ENCODE measurements at regions not wholly inside any gene's neighbourhood (a gene's known extent, or its start where the extent isn't known, plus 50 kb on each side); places are given as distances from the start of the nearest gene placed in this dataset.

DNA sequence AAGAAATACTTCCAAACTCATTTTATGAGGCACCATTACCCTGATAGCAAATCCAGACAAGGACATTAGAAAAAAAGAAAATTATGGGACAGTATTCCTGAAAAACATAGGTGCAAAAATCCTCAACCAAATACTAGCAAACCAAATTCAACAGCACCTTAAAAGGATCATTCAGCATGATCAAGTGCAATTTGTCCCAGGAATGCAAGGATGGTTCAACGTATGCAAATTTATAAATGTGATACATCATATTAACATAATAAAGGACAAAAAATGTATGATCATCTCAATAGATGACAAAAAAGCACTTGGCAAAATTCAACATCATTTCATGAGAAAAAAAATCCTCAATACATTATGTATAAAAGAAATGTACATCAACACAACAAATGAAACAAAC, 162.9 kb downstream of the DUSP6 start:
- peaks cover 0 to 36% (median 18%) of the 10 kb centered on the region in 12 donors for H3K9me3 ChIP-seq
- no peak overlapping the region for H3K4me3 ChIP-seq
- H3K27ac ChIP-seq, result no peak overlapping the region
- no peaks in the 10 kb centered on the region for H3K36me3 ChIP-seq
- no peaks in the 10 kb centered on the region for H3K27me3 ChIP-seq
- no peak for ATAC-seq
- WGBS, 4 donors, result 95 to 96% (median 96%) methylated on average over 1 of the region's 1 CpG
- H3K4me1 ChIP-seq, result peaks cover 0 to 1% (median 0%) of the 10 kb centered on the region in 12 donors
- intact Hi-C loops (cut with DNase I), result loop anchor here in 1 of 10 donors (10.0 kb wide), 1 partner anchor 85 kb away; no protein-coding TSS in a partner anchor
- no peak for DNase-seq
- TF ChIP-seq, protein P1, sequence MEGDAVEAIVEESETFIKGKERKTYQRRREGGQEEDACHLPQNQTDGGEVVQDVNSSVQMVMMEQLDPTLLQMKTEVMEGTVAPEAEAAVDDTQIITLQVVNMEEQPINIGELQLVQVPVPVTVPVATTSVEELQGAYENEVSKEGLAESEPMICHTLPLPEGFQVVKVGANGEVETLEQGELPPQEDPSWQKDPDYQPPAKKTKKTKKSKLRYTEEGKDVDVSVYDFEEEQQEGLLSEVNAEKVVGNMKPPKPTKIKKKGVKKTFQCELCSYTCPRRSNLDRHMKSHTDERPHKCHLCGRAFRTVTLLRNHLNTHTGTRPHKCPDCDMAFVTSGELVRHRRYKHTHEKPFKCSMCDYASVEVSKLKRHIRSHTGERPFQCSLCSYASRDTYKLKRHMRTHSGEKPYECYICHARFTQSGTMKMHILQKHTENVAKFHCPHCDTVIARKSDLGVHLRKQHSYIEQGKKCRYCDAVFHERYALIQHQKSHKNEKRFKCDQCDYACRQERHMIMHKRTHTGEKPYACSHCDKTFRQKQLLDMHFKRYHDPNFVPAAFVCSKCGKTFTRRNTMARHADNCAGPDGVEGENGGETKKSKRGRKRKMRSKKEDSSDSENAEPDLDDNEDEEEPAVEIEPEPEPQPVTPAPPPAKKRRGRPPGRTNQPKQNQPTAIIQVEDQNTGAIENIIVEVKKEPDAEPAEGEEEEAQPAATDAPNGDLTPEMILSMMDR (IDR thresholded peaks at IDR 0.05), result no peak
- TF ChIP-seq POLR2A (IDR thresholded peaks at IDR 0.05), result no peak

DNA sequence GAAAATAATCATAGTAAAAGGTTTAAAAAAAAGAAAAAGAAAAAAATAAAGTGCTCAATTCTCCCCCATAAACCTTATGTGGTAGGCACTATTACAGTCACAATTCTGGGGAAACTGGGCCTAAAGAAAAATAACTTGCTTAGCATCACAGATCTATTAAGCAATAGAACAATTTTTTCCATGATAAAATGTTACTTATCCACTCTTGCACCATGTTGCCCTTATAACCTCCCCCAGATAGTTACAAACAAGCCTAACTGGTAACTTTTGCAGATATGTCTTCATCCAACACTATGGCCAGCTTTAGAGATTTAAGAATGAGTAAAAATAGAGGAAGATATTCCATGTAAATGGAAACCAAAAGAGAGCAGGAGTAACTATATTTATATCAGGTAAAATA, 164.8 kb downstream of the DUSP6 start:
- Histone ChIP-seq H3K4me3 (no peak overlapping the region), H3K27ac (no peak overlapping the region), H3K9me3 (peaks cover 0 to 36% (median 18%) of the 10 kb centered on the region in 12 donors), H3K4me1 (peaks cover 0 to 5% (median 0%) of the 10 kb centered on the region in 12 donors), H3K27me3 (no peaks in the 10 kb centered on the region), H3K36me3 (no peaks in the 10 kb centered on the region)
- ATAC-seq (no peak), DNase-seq (no peak)
- no peak for TF ChIP-seq POLR2A (IDR thresholded peaks at IDR 0.05)
- TF ChIP-seq, protein P1 (IDR thresholded peaks at IDR 0.05), result no peak
- intact Hi-C loops (cut with DNase I), result loop anchor here in 1 of 10 donors (10.0 kb wide), 1 partner anchor 87 kb away; no protein-coding TSS in a partner anchor

DNA sequence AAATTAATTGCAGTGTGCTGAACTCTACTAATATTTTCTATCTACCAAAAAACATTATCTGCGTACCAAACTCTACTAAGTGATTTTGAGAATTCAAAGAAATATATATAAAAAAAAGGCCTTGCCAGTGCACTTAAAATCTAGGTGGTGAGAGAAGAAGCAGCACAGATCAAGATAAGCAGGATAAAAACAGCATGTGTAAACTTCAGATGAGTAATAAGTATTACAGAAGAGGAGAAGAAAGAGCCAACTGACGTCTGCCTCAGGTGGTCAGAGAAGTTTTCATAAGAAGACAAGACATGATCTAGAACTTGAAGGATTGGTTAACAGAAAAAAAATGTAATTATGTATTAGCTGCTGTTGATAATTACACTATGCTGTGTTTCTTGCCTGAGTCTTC, 166.4 kb downstream of the DUSP6 start:
- Histone ChIP-seq H3K27ac (no peak overlapping the region), H3K9me3 (peaks cover 0 to 34% (median 18%) of the 10 kb centered on the region in 12 donors), H3K4me3 (no peak overlapping the region), H3K36me3 (no peaks in the 10 kb centered on the region), H3K4me1 (peaks cover 0 to 20% (median 3%) of the 10 kb centered on the region in 12 donors), H3K27me3 (no peaks in the 10 kb centered on the region)
- intact Hi-C loops (cut with DNase I), result loop anchor here in 1 of 10 donors (10.0 kb wide), 1 partner anchor 89 kb away; no protein-coding TSS in a partner anchor
- DNase-seq (no peak), ATAC-seq (no peak)
- no peak for TF ChIP-seq POLR2A (IDR thresholded peaks at IDR 0.05)
- TF ChIP-seq, protein P1 (IDR thresholded peaks at IDR 0.05), result no peak
- WGBS, 4 donors, result 88 to 90% (median 89%) methylated on average over 2 of the region's 2 CpGs

DNA sequence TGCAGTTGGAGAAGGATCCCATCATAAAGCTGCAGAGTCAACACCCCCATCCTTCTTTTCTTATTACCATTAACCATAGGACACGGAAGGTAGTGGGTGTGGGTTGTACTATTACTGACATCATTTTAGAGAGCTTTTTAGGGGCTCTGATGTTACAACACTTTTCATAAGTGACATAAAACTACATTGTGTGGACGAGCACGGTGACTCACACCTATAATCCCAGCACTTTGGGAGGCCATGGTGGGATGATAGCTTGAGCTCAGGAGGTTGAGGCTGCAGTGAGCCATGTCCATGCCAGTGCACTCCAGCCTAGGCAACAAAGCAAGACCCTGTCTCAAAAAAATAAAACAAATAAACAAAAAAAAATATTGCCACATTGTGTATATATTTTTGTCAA, 167.1 kb downstream of the DUSP6 start:
- 93 to 99% (median 98%) methylated on average over 3 of the region's 3 CpGs for WGBS, 4 donors
- no peak for DNase-seq
- Histone ChIP-seq H3K36me3 (no peaks in the 10 kb centered on the region), H3K9me3 (peaks cover 0 to 27% (median 15%) of the 10 kb centered on the region in 12 donors), H3K4me1 (peaks cover 0 to 27% (median 10%) of the 10 kb centered on the region in 12 donors), H3K27me3 (no peaks in the 10 kb centered on the region), H3K4me3 (no peak overlapping the region), H3K27ac (no peak overlapping the region)
- no peak for ATAC-seq
- TF ChIP-seq POLR2A (IDR thresholded peaks at IDR 0.05), result no peak
- TF ChIP-seq, protein P1 (IDR thresholded peaks at IDR 0.05), result no peak
- intact Hi-C loops (cut with DNase I), result loop anchor here in 1 of 10 donors (10.0 kb wide), 1 partner anchor 90 kb away; no protein-coding TSS in a partner anchor

All from heart left ventricle (tissue), 16 donors.